Esophagus squamous epithelium (tissue), 4 donors: ENCODE measurements at regions not wholly inside any gene's neighbourhood (a gene's known extent, or its start where the extent isn't known, plus 50 kb on each side); places are given as distances from the start of the nearest gene placed in this dataset.

Source experiments
- POLR2A ChIP-seq, 4 donors: fragments of 450-650 bp; IDR thresholded peaks; one replicate each; pipeline ENCODE4 v1.6.1; 2017; ENCODE audit warnings: antibody characterized with exemption in 4 of 4, mild to moderate bottlenecking in 4 of 4, moderate library complexity in 3 of 4
- TF ChIP-seq, protein P1 (sequence below), 6 experiments: fragments of 450-650 bp in 4 of 6; fragments of 200-600 bp in 2 of 6; sonication (generic) in 2 of 6; IDR thresholded peaks; one replicate each; pipeline ENCODE4 v1.5.1; 2016 to 2019; ENCODE audit warnings: antibody characterized with exemption in 6 of 6, mild to moderate bottlenecking in 4 of 6, moderate library complexity in 4 of 6

GRCh38 chr11:88421530-88421929 lies 84.0 kb upstream of the CTSC start:
- TF ChIP-seq, protein P1, sequence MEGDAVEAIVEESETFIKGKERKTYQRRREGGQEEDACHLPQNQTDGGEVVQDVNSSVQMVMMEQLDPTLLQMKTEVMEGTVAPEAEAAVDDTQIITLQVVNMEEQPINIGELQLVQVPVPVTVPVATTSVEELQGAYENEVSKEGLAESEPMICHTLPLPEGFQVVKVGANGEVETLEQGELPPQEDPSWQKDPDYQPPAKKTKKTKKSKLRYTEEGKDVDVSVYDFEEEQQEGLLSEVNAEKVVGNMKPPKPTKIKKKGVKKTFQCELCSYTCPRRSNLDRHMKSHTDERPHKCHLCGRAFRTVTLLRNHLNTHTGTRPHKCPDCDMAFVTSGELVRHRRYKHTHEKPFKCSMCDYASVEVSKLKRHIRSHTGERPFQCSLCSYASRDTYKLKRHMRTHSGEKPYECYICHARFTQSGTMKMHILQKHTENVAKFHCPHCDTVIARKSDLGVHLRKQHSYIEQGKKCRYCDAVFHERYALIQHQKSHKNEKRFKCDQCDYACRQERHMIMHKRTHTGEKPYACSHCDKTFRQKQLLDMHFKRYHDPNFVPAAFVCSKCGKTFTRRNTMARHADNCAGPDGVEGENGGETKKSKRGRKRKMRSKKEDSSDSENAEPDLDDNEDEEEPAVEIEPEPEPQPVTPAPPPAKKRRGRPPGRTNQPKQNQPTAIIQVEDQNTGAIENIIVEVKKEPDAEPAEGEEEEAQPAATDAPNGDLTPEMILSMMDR (IDR thresholded peaks at IDR 0.05): no peak
- no peak for TF ChIP-seq POLR2A (IDR thresholded peaks at IDR 0.05)
